ACHN (cell line): ENCODE measurements at regions not wholly inside any gene's neighbourhood (a gene's known extent, or its start where the extent isn't known, plus 50 kb on each side); places are given as distances from the start of the nearest gene placed in this dataset.
"Not testable (repeated sequence)": the region's sequence is repeated elsewhere in the genome, so short reads cannot be mapped to it uniquely, and the experiment has no call there.

ENCODE experiments used
- DNase-seq: peaks from one replicate; pipeline ENCODE4 v3.0.0-alpha.2; 2015
- in situ Hi-C: cut with HindIII; loops from 2 replicates; pipeline ENCODE4 v1.10.0; 2017; ENCODE audit warnings: low sequenced_read_pairs, low pct_ligation_motif_present, low pct_unique_long_range_greater_than_20kb

DNA sequence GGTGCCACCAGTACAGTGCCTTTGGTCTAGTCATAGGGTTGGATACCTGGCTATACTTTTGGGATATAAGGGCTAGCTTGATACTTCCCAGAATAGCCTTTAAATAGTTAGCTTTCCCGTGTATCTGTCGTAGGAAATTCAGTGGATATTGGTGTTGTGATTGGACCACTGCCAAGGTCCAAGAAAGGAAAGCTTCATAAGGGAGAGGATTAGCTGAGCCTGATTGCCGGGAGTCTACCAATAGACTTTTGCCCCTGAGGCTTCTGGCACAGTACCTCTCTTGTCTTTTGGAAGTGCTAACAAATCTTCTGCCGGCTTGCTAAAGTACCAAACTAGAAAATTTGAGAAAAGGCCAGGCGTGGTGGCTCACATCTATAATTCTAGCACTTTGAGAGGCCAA is 61.1 kb upstream of the XIST start:
- in situ Hi-C loops, result no loop called here

DNA sequence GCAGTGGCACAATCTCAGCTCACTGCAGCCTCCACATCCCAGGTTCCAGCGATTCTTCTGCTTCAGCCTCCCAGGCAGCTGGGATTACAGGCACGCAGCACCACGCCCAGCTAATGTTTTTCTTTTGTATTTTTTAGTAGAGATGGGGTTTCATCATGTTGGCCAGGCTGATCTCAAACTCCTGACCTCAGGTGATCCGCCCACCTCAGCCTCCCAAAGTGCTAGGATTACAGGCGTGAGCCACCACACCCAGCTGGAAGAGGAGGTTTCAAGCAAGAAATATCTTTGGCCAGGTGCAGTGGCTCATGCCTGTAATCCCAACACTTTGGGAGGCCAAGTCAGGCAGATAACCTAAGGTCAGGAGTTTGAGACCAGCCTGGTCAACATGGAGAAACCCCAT is 59.4 kb upstream of the XIST start:
- DNase-seq, in situ Hi-C loops: not testable (repeated sequence)

More for the DNA sequence above, 61.1 kb upstream of the XIST start:
- no peak for DNase-seq

DNA sequence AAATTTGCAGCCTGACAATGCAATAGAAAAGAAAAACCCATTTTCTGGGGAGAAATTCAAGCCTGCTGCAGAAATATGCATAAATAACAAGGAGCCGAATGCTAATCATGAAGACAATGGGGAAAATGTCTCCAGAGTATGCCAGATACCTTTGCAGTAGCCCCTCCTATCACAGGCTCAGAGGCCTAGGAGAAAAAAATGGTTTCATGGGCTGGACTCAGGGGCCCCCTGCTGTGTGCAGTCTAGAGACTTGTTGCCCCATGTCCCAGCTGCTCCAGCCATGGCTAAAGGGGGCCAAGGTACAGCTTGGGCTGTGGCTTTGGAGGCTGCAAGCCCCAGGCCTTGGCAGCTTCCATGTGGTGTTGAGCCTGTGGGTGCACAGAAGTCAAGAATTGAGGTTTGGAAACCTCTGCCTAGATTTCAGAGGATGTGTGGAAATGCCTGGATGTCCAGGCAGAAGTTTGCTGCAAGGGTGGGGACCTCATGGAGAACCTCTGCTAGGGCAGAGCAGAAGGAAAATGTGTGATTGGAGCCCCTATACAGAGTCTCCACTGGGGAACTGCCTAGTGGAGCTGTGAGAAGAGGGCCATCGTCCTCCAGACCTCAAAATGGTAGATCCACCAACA is 53.3 kb upstream of the XIST start:
- in situ Hi-C loops, DNase-seq: not testable (repeated sequence)

DNA sequence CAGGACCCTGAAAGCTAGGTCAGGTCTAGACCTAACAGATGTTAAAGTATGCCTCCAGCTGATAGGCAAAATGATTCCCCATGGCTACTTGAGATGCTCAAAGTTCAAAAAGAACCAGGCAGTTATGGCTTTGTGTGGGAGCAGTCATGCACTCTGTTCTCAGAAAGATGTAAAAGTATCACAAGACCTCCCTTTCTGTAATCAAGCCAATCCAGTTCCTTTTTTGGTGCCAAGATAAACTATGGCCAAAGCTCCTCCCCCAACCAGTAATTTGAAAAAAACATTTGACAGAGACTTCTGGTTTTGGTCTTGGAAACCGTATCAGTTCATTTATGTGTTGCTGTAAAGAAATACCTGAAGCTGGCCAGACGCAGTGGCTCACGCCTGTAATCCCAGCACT is 51.4 kb upstream of the XIST start:
- in situ Hi-C loops, result no loop called here
- DNase-seq, result no peak
